Endothelial cell (in vitro differentiated cells): ENCODE measurements at regions not wholly inside any gene's neighbourhood (a gene's known extent, or its start where the extent isn't known, plus 50 kb on each side); places are given as distances from the start of the nearest gene placed in this dataset.
"Not testable (repeated sequence)": the region's sequence is repeated elsewhere in the genome, so short reads cannot be mapped to it uniquely, and the experiment has no call there.

Experiments
- DNase-seq: peaks from one replicate; pipeline ENCODE4 v3.0.0; 2021; ENCODE audit warnings: low spot score
- H3K27ac Mint-ChIP-seq: one replicate; pipeline ENCODE4 v1.8.0; 2021; ENCODE audit warnings: mixed read lengths, inconsistent platforms; ENCODE audit not compliant: unreplicated experiment
- H3K27me3 Mint-ChIP-seq: one replicate; pipeline ENCODE4 v1.8.0; 2021; ENCODE audit warnings: mild to moderate bottlenecking, moderate library complexity, mixed read lengths, inconsistent platforms; ENCODE audit not compliant: unreplicated experiment
- H3K36me3 Mint-ChIP-seq: one replicate; pipeline ENCODE4 v1.8.0; 2021; ENCODE audit warnings: mild to moderate bottlenecking, low read depth, mixed read lengths, inconsistent platforms; ENCODE audit not compliant: unreplicated experiment
- H3K4me1 Mint-ChIP-seq: one replicate; pipeline ENCODE4 v1.8.0; 2021; ENCODE audit warnings: mild to moderate bottlenecking, mixed read lengths, inconsistent platforms; ENCODE audit not compliant: unreplicated experiment
- H3K4me3 Mint-ChIP-seq: one replicate; pipeline ENCODE4 v1.8.0; 2021; ENCODE audit warnings: mild to moderate bottlenecking, mixed read lengths, inconsistent platforms; ENCODE audit not compliant: unreplicated experiment
- H3K9me3 Mint-ChIP-seq: one replicate; pipeline ENCODE4 v1.8.0; 2021; ENCODE audit warnings: mixed read lengths, inconsistent platforms; ENCODE audit not compliant: unreplicated experiment
- CTCF ChIP-seq: fragments of 200-600 bp; sonication (generic); IDR thresholded peaks from one replicate; pipeline ENCODE4 v1.5.0; 2021; ENCODE audit warnings: antibody characterized with exemption; ENCODE audit not compliant: unreplicated experiment

- Mint-ChIP-seq H3K27me3 (peaks cover 2% of the 10 kb centered on the region), H3K4me1 (no peaks in the 10 kb centered on the region), H3K36me3 (no peaks in the 10 kb centered on the region), H3K27ac (no peak overlapping the region), H3K4me3 (no peak overlapping the region), H3K9me3 (no peaks in the 10 kb centered on the region)
- no peak for DNase-seq
- TF ChIP-seq CTCF, result no peak
Observed at GRCh38 chr7:51823437-51823836, 506.8 kb upstream of the COBL start.

- Mint-ChIP-seq H3K27ac (no peak overlapping the region), H3K36me3 (no peaks in the 10 kb centered on the region), H3K9me3 (no peaks in the 10 kb centered on the region), H3K4me3 (no peak overlapping the region), H3K27me3 (peaks cover 2% of the 10 kb centered on the region), H3K4me1 (no peaks in the 10 kb centered on the region)
- DNase-seq, result no peak
- TF ChIP-seq CTCF, result no peak
Observed at GRCh38 chr7:51817694-51818225, 501.2 kb upstream of the COBL start.

- not testable (repeated sequence) for H3K9me3 Mint-ChIP-seq, H3K27ac Mint-ChIP-seq, H3K27me3 Mint-ChIP-seq, H3K36me3 Mint-ChIP-seq, H3K4me3 Mint-ChIP-seq, H3K4me1 Mint-ChIP-seq, DNase-seq
Observed at GRCh38 chr7:51805783-51806431, 489.3 kb upstream of the COBL start.

GRCh38 chr7:51802718-51803117 lies 486.1 kb upstream of the COBL start:
- Mint-ChIP-seq H3K4me3 (no peak overlapping the region), H3K27ac (no peak overlapping the region), H3K4me1 (peaks cover 5% of the 10 kb centered on the region), H3K27me3 (no peaks in the 10 kb centered on the region), H3K9me3 (no peaks in the 10 kb centered on the region), H3K36me3 (no peaks in the 10 kb centered on the region)
- no peak for DNase-seq
- no peak for TF ChIP-seq CTCF

GRCh38 chr7:51797371-51797770 lies 480.8 kb upstream of the COBL start:
- Mint-ChIP-seq H3K9me3 (no peaks in the 10 kb centered on the region), H3K27ac (no peak overlapping the region), H3K36me3 (no peaks in the 10 kb centered on the region), H3K4me3 (no peak overlapping the region), H3K27me3 (no peaks in the 10 kb centered on the region), H3K4me1 (no peaks in the 10 kb centered on the region)
- no peak for DNase-seq
- TF ChIP-seq CTCF, result no peak
